DND-41 (cell line): ENCODE measurements at regions not wholly inside any gene's neighbourhood (a gene's known extent, or its start where the extent isn't known, plus 50 kb on each side); places are given as distances from the start of the nearest gene placed in this dataset.

Source experiments
- EZH2 ChIP-seq: IDR thresholded peaks from 3 replicates; pipeline ENCODE4 v1.6.1; 2012; ENCODE audit warnings: borderline replicate concordance, low read depth, mild to moderate bottlenecking, moderate library complexity, low read length, inconsistent platforms; ENCODE audit not compliant: severe bottlenecking
- TF ChIP-seq, protein P1 (sequence below): IDR thresholded peaks from 2 replicates; pipeline ENCODE4 v1.5.1; 2012; ENCODE audit warnings: borderline replicate concordance, low read length, moderate library complexity, mild to moderate bottlenecking; ENCODE audit not compliant: poor library complexity, severe bottlenecking; ENCODE audit errors: extremely low read depth

DNA sequence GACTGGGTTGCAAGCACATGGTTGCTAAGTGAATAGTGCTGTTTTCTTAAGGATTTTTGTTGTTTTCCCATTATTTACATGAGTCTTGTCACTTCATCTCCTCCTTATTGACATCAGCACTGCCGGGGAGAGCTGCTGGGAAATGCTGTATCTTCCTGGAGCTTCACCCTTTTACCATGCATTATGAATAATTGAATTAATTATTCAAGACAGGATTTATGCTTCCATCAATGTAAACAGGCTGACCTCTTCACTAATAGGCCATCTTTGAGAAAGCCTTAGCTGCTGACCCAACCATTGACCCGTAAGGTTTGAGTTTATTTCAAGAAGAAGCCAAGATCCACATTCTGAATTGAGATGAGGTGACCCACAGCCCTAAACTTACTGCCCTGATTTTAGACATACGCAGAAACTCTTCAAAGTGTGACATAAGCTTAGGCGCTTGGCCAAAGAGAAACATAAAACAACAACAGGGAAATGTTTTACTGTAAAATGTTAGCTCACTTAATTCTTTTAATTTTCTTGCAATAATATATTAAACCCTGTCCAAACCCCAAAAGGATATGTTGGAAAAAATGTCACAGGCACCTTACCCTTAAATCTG lies 365.5 kb upstream of the SYT4 start:
- TF ChIP-seq, protein P1, sequence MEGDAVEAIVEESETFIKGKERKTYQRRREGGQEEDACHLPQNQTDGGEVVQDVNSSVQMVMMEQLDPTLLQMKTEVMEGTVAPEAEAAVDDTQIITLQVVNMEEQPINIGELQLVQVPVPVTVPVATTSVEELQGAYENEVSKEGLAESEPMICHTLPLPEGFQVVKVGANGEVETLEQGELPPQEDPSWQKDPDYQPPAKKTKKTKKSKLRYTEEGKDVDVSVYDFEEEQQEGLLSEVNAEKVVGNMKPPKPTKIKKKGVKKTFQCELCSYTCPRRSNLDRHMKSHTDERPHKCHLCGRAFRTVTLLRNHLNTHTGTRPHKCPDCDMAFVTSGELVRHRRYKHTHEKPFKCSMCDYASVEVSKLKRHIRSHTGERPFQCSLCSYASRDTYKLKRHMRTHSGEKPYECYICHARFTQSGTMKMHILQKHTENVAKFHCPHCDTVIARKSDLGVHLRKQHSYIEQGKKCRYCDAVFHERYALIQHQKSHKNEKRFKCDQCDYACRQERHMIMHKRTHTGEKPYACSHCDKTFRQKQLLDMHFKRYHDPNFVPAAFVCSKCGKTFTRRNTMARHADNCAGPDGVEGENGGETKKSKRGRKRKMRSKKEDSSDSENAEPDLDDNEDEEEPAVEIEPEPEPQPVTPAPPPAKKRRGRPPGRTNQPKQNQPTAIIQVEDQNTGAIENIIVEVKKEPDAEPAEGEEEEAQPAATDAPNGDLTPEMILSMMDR: no peak
- TF ChIP-seq EZH2: no peak
